ENCODE measurements at regions not wholly inside any gene's neighbourhood (a gene's known extent, or its start where the extent isn't known, plus 50 kb on each side); places are given as distances from the start of the nearest gene placed in this dataset.

DNA sequence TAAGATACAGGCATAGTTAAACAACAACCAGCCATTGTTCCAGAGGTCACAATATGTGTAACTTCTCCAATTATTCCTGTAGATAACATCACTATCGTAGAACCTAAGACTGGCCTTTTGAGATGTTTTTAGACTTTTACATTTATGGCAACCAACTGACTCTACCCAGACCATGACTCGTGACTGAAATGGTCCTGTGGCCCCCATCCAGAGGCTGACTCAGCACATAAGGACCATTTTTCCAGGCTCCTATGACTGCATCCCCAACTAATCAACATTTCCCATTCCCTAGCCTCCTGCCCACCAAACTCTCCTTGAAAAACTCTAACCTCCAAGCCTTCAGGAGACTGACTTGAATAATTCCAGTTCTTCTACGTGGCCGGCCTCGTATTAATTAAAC is 52.6 kb upstream of the NID2 start:
- no peak for TF ChIP-seq POLR2A (IDR thresholded peaks at IDR 0.05)
- TF ChIP-seq, protein P1, sequence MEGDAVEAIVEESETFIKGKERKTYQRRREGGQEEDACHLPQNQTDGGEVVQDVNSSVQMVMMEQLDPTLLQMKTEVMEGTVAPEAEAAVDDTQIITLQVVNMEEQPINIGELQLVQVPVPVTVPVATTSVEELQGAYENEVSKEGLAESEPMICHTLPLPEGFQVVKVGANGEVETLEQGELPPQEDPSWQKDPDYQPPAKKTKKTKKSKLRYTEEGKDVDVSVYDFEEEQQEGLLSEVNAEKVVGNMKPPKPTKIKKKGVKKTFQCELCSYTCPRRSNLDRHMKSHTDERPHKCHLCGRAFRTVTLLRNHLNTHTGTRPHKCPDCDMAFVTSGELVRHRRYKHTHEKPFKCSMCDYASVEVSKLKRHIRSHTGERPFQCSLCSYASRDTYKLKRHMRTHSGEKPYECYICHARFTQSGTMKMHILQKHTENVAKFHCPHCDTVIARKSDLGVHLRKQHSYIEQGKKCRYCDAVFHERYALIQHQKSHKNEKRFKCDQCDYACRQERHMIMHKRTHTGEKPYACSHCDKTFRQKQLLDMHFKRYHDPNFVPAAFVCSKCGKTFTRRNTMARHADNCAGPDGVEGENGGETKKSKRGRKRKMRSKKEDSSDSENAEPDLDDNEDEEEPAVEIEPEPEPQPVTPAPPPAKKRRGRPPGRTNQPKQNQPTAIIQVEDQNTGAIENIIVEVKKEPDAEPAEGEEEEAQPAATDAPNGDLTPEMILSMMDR (IDR thresholded peaks at IDR 0.05) = no peak
